ENCODE measurements at regions not wholly inside any gene's neighbourhood (a gene's known extent, or its start where the extent isn't known, plus 50 kb on each side); places are given as distances from the start of the nearest gene placed in this dataset.
"Not testable (repeated sequence)": the region's sequence is repeated elsewhere in the genome, so short reads cannot be mapped to it uniquely, and the experiment has no call there.

- FAIRE-seq (no peak), DNase-seq (peak in 1 of 5 donors; percentile 2)
- H3K4me1 ChIP-seq (ENCODE audit: control insufficient read depth in 2 of 3, insufficient read depth in 2 of 3, low read depth in 1 of 3, low read length in 3 of 3): no peaks in the 10 kb centered on the region
- TF ChIP-seq CTCF (IDR thresholded peaks at IDR 0.05; ENCODE audit: borderline replicate concordance, extremely low read depth, insufficient read depth): no peak
- no peaks in the 10 kb centered on the region for H3K27me3 ChIP-seq (ENCODE audit: control insufficient read depth, insufficient read depth, low read length)
- no peaks in the 10 kb centered on the region for H3K9me3 ChIP-seq (ENCODE audit: control insufficient read depth in 2 of 3, insufficient read depth in 1 of 3, low read length in 3 of 3)
- intact Hi-C loops (cut with DNase I): no loop called here
- H3K36me3 ChIP-seq (ENCODE audit: control insufficient read depth in 2 of 3, insufficient read depth in 3 of 3, low read length in 3 of 3): no peaks in the 10 kb centered on the region
- H3K4me3 ChIP-seq (ENCODE audit: low read length in 3 of 3): no peak overlapping the region
- no peak overlapping the region for H3K9ac ChIP-seq (ENCODE audit: low read length in 3 of 3)
- H3K27ac ChIP-seq (ENCODE audit: low read depth in 2 of 2, low read length in 2 of 2): no peak overlapping the region
Measured at GRCh38 chr4:97317671-97318070, 825.6 kb downstream of the STPG2 start.

- H3K27me3 ChIP-seq (ENCODE audit: control insufficient read depth, insufficient read depth, low read length); H3K4me3 ChIP-seq (ENCODE audit: low read length in 3 of 3); FAIRE-seq; H3K4me1 ChIP-seq (ENCODE audit: control insufficient read depth in 2 of 3, insufficient read depth in 2 of 3, low read depth in 1 of 3, low read length in 3 of 3); H3K9me3 ChIP-seq (ENCODE audit: control insufficient read depth in 2 of 3, insufficient read depth in 1 of 3, low read length in 3 of 3); H3K9ac ChIP-seq (ENCODE audit: low read length in 3 of 3); H3K27ac ChIP-seq (ENCODE audit: low read depth in 2 of 2, low read length in 2 of 2); H3K36me3 ChIP-seq (ENCODE audit: control insufficient read depth in 2 of 3, insufficient read depth in 3 of 3, low read length in 3 of 3); intact Hi-C loops (cut with DNase I): not testable (repeated sequence)
- DNase-seq: peak in 1 of 5 donors; percentile 18
Measured at GRCh38 chr4:97325751-97326150, 817.5 kb downstream of the STPG2 start.

- intact Hi-C loops (cut with DNase I): no loop called here
- Histone ChIP-seq H3K4me3 (ENCODE audit: low read length in 3 of 3) (no peak overlapping the region), H3K36me3 (ENCODE audit: control insufficient read depth in 2 of 3, insufficient read depth in 3 of 3, low read length in 3 of 3) (no peaks in the 10 kb centered on the region), H3K27ac (ENCODE audit: low read depth in 2 of 2, low read length in 2 of 2) (no peak overlapping the region), H3K4me1 (ENCODE audit: control insufficient read depth in 2 of 3, insufficient read depth in 2 of 3, low read depth in 1 of 3, low read length in 3 of 3) (no peaks in the 10 kb centered on the region), H3K9me3 (ENCODE audit: control insufficient read depth in 2 of 3, insufficient read depth in 1 of 3, low read length in 3 of 3) (no peaks in the 10 kb centered on the region), H3K9ac (ENCODE audit: low read length in 3 of 3) (no peak overlapping the region), H3K27me3 (ENCODE audit: control insufficient read depth, insufficient read depth, low read length) (no peaks in the 10 kb centered on the region)
- DNase-seq: no peak
- FAIRE-seq: no peak
- no peak for TF ChIP-seq CTCF (IDR thresholded peaks at IDR 0.05; ENCODE audit: borderline replicate concordance, extremely low read depth, insufficient read depth)
Measured at GRCh38 chr4:97330917-97331316, 812.4 kb downstream of the STPG2 start.

GRCh38 chr4:97334348-97334747 lies 808.9 kb downstream of the STPG2 start:
- DNase-seq: no peak
- Histone ChIP-seq H3K9ac (ENCODE audit: low read length in 3 of 3) (no peak overlapping the region), H3K4me1 (ENCODE audit: control insufficient read depth in 2 of 3, insufficient read depth in 2 of 3, low read depth in 1 of 3, low read length in 3 of 3) (no peaks in the 10 kb centered on the region), H3K9me3 (ENCODE audit: control insufficient read depth in 2 of 3, insufficient read depth in 1 of 3, low read length in 3 of 3) (peaks cover 0 to 9% (median 0%) of the 10 kb centered on the region in 3 donors), H3K27me3 (ENCODE audit: control insufficient read depth, insufficient read depth, low read length) (no peaks in the 10 kb centered on the region), H3K27ac (ENCODE audit: low read depth in 2 of 2, low read length in 2 of 2) (no peak overlapping the region), H3K4me3 (ENCODE audit: low read length in 3 of 3) (no peak overlapping the region), H3K36me3 (ENCODE audit: control insufficient read depth in 2 of 3, insufficient read depth in 3 of 3, low read length in 3 of 3) (no peaks in the 10 kb centered on the region)
- intact Hi-C loops (cut with DNase I): no loop called here
- no peak for FAIRE-seq
- no peak for TF ChIP-seq CTCF (IDR thresholded peaks at IDR 0.05; ENCODE audit: borderline replicate concordance, extremely low read depth, insufficient read depth)

Measured in kidney (tissue), 13 donors.